ENCODE measurements at regions not wholly inside any gene's neighbourhood (a gene's known extent, or its start where the extent isn't known, plus 50 kb on each side); places are given as distances from the start of the nearest gene placed in this dataset.

DNA sequence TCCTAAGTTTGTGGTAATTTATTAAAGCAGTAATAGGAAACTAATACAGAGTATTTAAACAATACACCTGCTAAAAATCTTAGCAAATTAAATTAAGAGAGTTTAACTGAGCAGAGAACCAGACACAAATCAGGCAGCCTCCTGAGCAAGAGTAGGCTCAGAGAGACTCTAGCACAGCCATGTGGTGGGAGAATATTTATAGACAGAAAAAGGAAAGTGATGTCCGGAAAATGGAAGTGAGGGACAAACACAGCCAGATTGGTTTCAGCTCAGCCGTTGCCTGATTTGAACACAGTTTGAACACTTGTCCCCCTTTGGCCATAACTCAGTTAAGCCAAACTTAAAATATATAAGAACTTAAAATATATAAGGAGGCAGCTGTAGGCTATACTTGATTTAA is 192.6 kb upstream of the PSMD7 start:
- no peaks in the 10 kb centered on the region for H3K36me3 ChIP-seq (ENCODE audit: control insufficient read depth in 2 of 4, insufficient read depth in 4 of 4, low read length in 3 of 4)
- CTCF ChIA-PET (ENCODE audit: partially characterized antibody) = no interaction called here
- no peaks in the 10 kb centered on the region for H3K9me3 ChIP-seq (ENCODE audit: insufficient read depth in 2 of 2, low read depth in 1 of 2, low read length in 1 of 2)
- TF ChIP-seq RFX5 (IDR thresholded peaks at IDR 0.05; ENCODE audit: borderline replicate concordance, low read depth, low read length) = no peak
- TF ChIP-seq, protein P1, sequence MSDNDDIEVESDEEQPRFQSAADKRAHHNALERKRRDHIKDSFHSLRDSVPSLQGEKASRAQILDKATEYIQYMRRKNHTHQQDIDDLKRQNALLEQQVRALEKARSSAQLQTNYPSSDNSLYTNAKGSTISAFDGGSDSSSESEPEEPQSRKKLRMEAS (IDR thresholded peaks at IDR 0.05) = no peak
- TF ChIP-seq SP1 (IDR thresholded peaks at IDR 0.05; ENCODE audit: low read depth, low read length) = no peak
- no peak for TF ChIP-seq SIN3A (conservative IDR thresholded peaks at IDR 0.05 in 1 of 2, IDR thresholded peaks at IDR 0.05 in 1 of 2; ENCODE audit: low read depth in 1 of 2, low read length in 2 of 2)
- peak; percentile 6 to 21; a peak in 3 of 4 replicates for TF ChIP-seq RAD21 (IDR thresholded peaks at IDR 0.05 in 1 of 2, conservative IDR thresholded peaks at IDR 0.05 in 1 of 2; ENCODE audit: low read depth in 2 of 2, low read length in 2 of 2)
- H2BK12ac ChIP-seq (ENCODE audit: low read depth, low read length) = no peak overlapping the region
- no peaks in the 10 kb centered on the region for H3K79me2 ChIP-seq (ENCODE audit: control insufficient read depth in 1 of 2, insufficient read depth in 2 of 2, low read length in 2 of 2)
- H2BK15ac ChIP-seq (ENCODE audit: low read length) = no peak overlapping the region
- POLR2A ChIA-PET (ENCODE audit: partially characterized antibody) = no interaction called here
- H3K4ac ChIP-seq (replicated peaks; ENCODE audit: insufficient read length, low read depth, low read length) = no peak overlapping the region
- H3K4me2 ChIP-seq (ENCODE audit: insufficient read depth in 1 of 2, low read depth in 2 of 2, low read length in 2 of 2) = no peak overlapping the region
- FAIRE-seq = no peak
- no peak overlapping the region for H3K4me3 ChIP-seq (ENCODE audit: extremely low read depth in 1 of 4, insufficient read depth in 2 of 4, low read depth in 3 of 4, low read length in 4 of 4)
- peaks cover 0 to 26% (median 11%) of the 10 kb centered on the region in 4 experiments; a peak in 6 of 7 replicates for H3K4me1 ChIP-seq (replicated peaks in 1 of 4; ENCODE audit: control insufficient read depth in 3 of 4, insufficient read depth in 4 of 4, low read length in 3 of 4)
- no peak overlapping the region for H4K91ac ChIP-seq (replicated peaks; ENCODE audit: insufficient read length, low read length)
- no peak overlapping the region for H2AFZ ChIP-seq (ENCODE audit: low read length)
- no peak overlapping the region for H4K5ac ChIP-seq (ENCODE audit: insufficient read length, low read depth, low read length)
- H3K27ac ChIP-seq (ENCODE audit: low read depth, low read length) = no peak overlapping the region
- H2BK120ac ChIP-seq (replicated peaks; ENCODE audit: low read depth, low read length) = peak overlapping the region; percentile 55
- H3K56ac ChIP-seq (replicated peaks; ENCODE audit: insufficient read length, low read depth, low read length) = no peak overlapping the region
- no peaks in the 10 kb centered on the region for H4K20me1 ChIP-seq (replicated peaks in 1 of 2; ENCODE audit: control insufficient read depth in 1 of 2, insufficient read depth in 2 of 2, low read length in 2 of 2)
- H3K79me1 ChIP-seq (ENCODE audit: low read depth, low read length) = no peaks in the 10 kb centered on the region
- H3K23me2 ChIP-seq (ENCODE audit: low read depth, low read length) = no peaks in the 10 kb centered on the region
- no peaks in the 10 kb centered on the region for H3K27me3 ChIP-seq (replicated peaks in 1 of 4; ENCODE audit: control insufficient read depth in 3 of 4, extremely low read depth in 1 of 4, insufficient read depth in 3 of 4, low read length in 3 of 4)
- no peak overlapping the region for H2AK5ac ChIP-seq (ENCODE audit: low read depth, low read length)
- no peak overlapping the region for H3K14ac ChIP-seq (ENCODE audit: insufficient read length)
- no peak overlapping the region for H3K18ac ChIP-seq (ENCODE audit: extremely low read depth, low read length)
- H2BK20ac ChIP-seq (ENCODE audit: low read length) = no peak overlapping the region
- H2BK5ac ChIP-seq (ENCODE audit: low read depth, low read length) = no peak overlapping the region
- H3K9ac ChIP-seq (replicated peaks in 1 of 4; ENCODE audit: extremely low read depth in 1 of 4, low read depth in 3 of 4, low read length in 3 of 4) = no peak overlapping the region
- no peak for DNase-seq (ENCODE audit: low read depth in 1 of 2, low spot score in 2 of 2)
- H3K23ac ChIP-seq (ENCODE audit: insufficient read length) = no peak overlapping the region
- no peak overlapping the region for H4K8ac ChIP-seq (ENCODE audit: extremely low read depth, insufficient read depth, low read length)
- WGBS, 2 experiments (ENCODE audit: extremely low coverage in 1 of 2, insufficient coverage in 1 of 2, insufficient read length in 1 of 2, insufficient replicate concordance in 2 of 2, low coverage in 1 of 2, low lambda C conversion rate in 2 of 2, missing lambda C conversion rate in 1 of 2) = 44% methylated on average over 2 of the region's 2 CpGs; no CpG with 5 or more reads in 1 of the 2 experiments

All from H1 (cell line).